Activated T-cell treated with anti-CD3 and anti-CD28 coated beads, Interleukin-2, amount 50 U/mL, for 72 hours (primary cell): ENCODE measurements at regions not wholly inside any gene's neighbourhood (a gene's known extent, or its start where the extent isn't known, plus 50 kb on each side); places are given as distances from the start of the nearest gene placed in this dataset.
"Not testable (repeated sequence)": the region's sequence is repeated elsewhere in the genome, so short reads cannot be mapped to it uniquely, and the experiment has no call there.

Experiments
- ATAC-seq, 2 donors: fragments of 150-1000 bp; cut with Tn5 transposase; replicated peaks in 1 of 2; 2 replicates each; pipeline ENCODE4 v1.10.0; 2021; ENCODE audit warnings: moderate library complexity in 2 of 2, mild to moderate bottlenecking in 1 of 2
- DNase-seq, 2 donors: peaks; one replicate each; pipeline ENCODE4 v3.0.0; 2021 to 2022; ENCODE audit warnings: mixed read lengths in 1 of 2
- H3K27ac Mint-ChIP-seq: one replicate; pipeline ENCODE4 v1.8.0; 2022; ENCODE audit warnings: mild to moderate bottlenecking, moderate library complexity, mixed read lengths
- H3K27me3 Mint-ChIP-seq: one replicate; pipeline ENCODE4 v1.8.0; 2022; ENCODE audit warnings: low read depth, mixed read lengths
- H3K36me3 Mint-ChIP-seq, 2 donors: one replicate each; pipeline ENCODE4 v1.8.0; 2022; ENCODE audit warnings: mixed read lengths in 2 of 2, mild to moderate bottlenecking in 1 of 2; ENCODE audit not compliant: insufficient read depth in 2 of 2
- H3K4me1 Mint-ChIP-seq: one replicate; pipeline ENCODE4 v1.8.0; 2022; ENCODE audit warnings: low read depth, mixed read lengths
- H3K4me3 Mint-ChIP-seq, 2 donors: one replicate each; pipeline ENCODE4 v1.8.0; 2022; ENCODE audit warnings: mild to moderate bottlenecking in 2 of 2, mixed read lengths in 2 of 2, moderate library complexity in 2 of 2
- H3K9me3 Mint-ChIP-seq, 2 donors: one replicate each; pipeline ENCODE4 v1.8.0; 2022; ENCODE audit warnings: mixed read lengths in 2 of 2

DNA sequence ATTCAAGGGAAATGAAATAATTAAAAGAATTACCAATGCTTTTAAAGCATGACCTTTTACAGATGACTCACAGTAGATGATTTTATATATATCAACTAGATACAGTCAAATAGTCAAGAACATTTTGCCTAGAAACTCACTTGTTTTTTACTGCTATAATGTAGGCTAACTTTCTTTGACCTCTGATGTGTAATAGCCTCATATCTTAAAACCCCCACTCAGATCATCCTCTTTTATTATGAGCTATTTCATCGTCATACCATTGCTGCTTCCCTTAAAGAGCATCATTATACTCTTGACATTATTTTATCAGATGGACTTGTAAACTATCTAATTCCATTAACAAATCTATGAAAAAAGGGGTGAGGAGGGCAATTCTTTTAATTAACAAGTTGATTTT is 355.9 kb upstream of the AGA start:
- no peak overlapping the region for H3K4me3 Mint-ChIP-seq
- no peaks in the 10 kb centered on the region for H3K36me3 Mint-ChIP-seq
- H3K4me1 Mint-ChIP-seq, result no peaks in the 10 kb centered on the region
- DNase-seq (no peak), ATAC-seq (no peak)
- H3K27ac Mint-ChIP-seq, result no peak overlapping the region
- H3K9me3 Mint-ChIP-seq, result no peaks in the 10 kb centered on the region
- H3K27me3 Mint-ChIP-seq, result no peaks in the 10 kb centered on the region

DNA sequence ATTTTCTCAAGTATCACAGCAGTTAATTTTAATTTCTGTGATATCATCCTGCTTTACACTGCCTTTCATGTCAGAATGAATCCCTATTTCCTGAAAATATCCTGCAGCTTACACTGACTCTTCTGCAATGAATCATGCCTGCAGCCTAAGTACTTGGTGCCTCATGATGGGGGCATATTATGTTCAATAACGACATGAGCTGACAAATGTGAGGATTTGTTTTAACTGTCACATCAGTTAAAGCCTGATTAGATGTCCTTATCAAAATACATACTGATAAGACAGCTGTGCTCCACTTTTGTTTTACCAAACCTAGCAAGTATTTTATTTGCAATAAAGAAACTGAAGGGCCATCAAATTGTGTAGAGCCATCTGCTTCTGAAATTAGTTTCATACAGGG is 359.9 kb upstream of the AGA start:
- no peak for DNase-seq
- Mint-ChIP-seq H3K36me3 (no peaks in the 10 kb centered on the region), H3K4me3 (no peak overlapping the region), H3K4me1 (no peaks in the 10 kb centered on the region), H3K27me3 (no peaks in the 10 kb centered on the region), H3K9me3 (no peaks in the 10 kb centered on the region), H3K27ac (no peak overlapping the region)
- ATAC-seq, result no peak

DNA sequence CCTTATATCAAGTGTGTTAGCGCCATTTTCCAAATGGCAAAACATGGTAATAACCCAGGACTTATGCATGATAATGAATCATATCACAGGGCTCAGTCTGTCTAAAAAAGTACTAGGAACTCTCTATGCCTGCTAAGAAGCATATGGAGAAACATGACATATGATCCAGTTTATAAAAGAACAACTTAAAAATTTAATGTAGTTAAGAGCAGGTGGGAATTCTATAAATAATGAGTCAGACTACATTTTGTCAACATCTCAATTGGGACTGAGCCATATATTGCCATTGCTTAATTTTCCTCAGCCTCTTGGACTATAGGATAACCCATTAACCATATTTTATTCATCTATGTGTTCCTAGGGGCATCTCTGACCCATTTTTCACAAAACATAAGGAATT is 360.4 kb upstream of the AGA start:
- no peak overlapping the region for H3K4me3 Mint-ChIP-seq
- no peaks in the 10 kb centered on the region for H3K4me1 Mint-ChIP-seq
- no peaks in the 10 kb centered on the region for H3K36me3 Mint-ChIP-seq
- no peaks in the 10 kb centered on the region for H3K9me3 Mint-ChIP-seq
- H3K27me3 Mint-ChIP-seq, result no peaks in the 10 kb centered on the region
- ATAC-seq (no peak), DNase-seq (no peak)
- H3K27ac Mint-ChIP-seq, result no peak overlapping the region

DNA sequence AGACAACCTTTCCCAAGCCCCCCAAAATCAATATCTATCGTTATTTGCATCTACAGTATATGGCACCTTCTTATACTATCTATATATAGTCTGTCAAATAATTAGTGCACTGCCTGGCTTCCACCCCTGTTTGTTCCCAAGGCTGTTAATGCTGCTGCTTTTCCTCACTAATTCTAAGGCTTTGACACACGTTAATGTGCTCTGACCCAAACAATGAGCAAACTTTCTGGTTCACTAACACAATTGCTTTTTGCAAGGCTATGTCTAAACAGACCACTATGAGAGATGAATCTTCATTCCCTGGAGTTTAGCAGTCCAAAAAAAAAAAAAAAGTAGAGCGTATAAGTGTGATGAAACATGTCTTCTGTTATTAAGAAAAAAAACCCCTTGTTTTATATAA is 360.9 kb upstream of the AGA start:
- Mint-ChIP-seq H3K4me3 (no peak overlapping the region), H3K27ac (no peak overlapping the region), H3K4me1 (no peaks in the 10 kb centered on the region), H3K9me3 (no peaks in the 10 kb centered on the region), H3K27me3 (no peaks in the 10 kb centered on the region), H3K36me3 (no peaks in the 10 kb centered on the region)
- ATAC-seq (no peak), DNase-seq (no peak)

DNA sequence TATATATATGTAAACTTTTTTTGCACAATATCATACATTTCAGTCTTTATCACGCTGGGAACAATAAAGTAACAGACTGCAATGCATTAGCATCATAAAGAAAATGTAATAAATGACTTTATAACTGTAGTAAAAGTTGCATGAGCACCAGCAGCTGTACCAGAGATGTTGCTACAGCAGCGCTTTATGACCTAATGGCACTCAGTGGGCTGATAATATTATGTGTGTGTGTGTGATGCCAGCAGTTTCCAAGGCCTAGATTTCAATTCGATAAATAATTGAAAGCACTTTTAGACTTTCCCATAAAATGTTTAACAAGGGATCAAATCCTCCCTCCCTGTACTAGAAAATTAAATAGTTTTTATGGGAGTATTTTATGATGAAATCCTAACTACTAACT is 367.6 kb upstream of the AGA start:
- Mint-ChIP-seq H3K4me3 (no peak overlapping the region), H3K4me1 (no peaks in the 10 kb centered on the region), H3K27me3 (peaks cover 10% of the 10 kb centered on the region), H3K27ac (no peak overlapping the region), H3K36me3 (no peaks in the 10 kb centered on the region), H3K9me3 (no peaks in the 10 kb centered on the region)
- ATAC-seq (no peak), DNase-seq (no peak)

DNA sequence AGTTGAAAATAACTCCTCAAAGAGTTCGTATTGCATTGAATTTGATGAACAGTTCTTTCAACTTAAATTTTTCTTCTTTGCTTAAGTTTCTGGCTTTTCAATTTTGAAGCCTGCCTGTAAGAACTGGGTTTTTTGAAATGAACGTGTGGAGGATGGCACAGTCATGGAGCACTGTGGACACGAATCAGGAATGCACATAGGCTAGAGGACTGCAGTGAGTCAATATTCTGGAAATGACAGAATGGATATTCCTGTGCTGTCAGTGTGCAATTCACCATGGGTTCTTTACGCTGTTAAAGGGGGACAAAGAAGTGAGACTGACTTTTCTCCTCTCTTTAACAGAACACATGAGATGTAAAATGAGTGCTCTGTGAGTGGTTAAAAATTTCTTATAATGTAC is 368.0 kb upstream of the AGA start:
- Mint-ChIP-seq H3K4me3 (no peak overlapping the region), H3K27ac (no peak overlapping the region), H3K9me3 (no peaks in the 10 kb centered on the region), H3K4me1 (no peaks in the 10 kb centered on the region), H3K36me3 (no peaks in the 10 kb centered on the region), H3K27me3 (peaks cover 10% of the 10 kb centered on the region)
- ATAC-seq (no peak), DNase-seq (no peak)

DNA sequence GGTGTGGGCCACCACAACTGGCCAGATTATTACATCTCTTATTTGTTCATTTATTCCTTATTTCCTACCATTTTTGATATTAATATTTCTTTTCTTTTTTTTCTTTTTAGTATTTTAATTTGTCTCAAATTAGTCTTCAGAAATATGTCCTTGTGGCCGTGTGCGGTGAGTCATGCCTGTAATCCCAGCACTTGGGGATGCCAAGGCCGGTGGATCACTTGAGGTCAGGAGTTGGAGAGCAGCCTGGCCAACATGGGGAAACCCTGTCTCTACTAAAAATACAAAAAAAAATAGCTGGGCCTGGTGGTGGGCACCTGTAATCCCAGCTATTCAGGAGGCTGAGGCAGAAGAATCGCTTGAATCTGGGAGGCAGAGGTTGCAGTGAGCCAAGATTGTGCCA is 376.2 kb upstream of the AGA start:
- H3K4me3 Mint-ChIP-seq, H3K36me3 Mint-ChIP-seq, H3K9me3 Mint-ChIP-seq, ATAC-seq, H3K27me3 Mint-ChIP-seq, H3K4me1 Mint-ChIP-seq, DNase-seq, H3K27ac Mint-ChIP-seq: not testable (repeated sequence)

DNA sequence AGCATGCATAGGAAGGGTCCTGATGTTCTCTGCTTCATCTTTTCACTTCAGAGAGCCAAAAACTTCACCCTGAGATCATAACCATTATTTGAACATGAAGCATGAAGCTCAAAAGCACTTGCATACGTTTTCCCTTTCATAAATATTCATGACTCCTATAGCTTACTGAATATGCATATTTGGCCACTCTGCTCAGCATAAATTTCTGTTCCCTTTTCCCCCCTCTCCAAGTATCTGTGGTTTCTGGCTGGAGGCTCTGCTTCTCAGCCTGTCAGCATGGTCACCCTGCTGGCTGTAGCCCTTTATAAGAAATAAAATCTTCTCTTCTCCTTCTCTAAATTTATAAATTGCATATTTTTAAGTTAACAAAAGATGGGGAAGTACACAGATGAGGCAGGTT is 384.7 kb upstream of the AGA start:
- H3K27ac Mint-ChIP-seq, result no peak overlapping the region
- no peaks in the 10 kb centered on the region for H3K36me3 Mint-ChIP-seq
- H3K4me1 Mint-ChIP-seq, result no peaks in the 10 kb centered on the region
- H3K9me3 Mint-ChIP-seq, result peaks cover 0 to 3% of the 10 kb centered on the region in 2 donors
- DNase-seq (no peak), ATAC-seq (no peak)
- H3K27me3 Mint-ChIP-seq, result no peaks in the 10 kb centered on the region
- no peak overlapping the region for H3K4me3 Mint-ChIP-seq

DNA sequence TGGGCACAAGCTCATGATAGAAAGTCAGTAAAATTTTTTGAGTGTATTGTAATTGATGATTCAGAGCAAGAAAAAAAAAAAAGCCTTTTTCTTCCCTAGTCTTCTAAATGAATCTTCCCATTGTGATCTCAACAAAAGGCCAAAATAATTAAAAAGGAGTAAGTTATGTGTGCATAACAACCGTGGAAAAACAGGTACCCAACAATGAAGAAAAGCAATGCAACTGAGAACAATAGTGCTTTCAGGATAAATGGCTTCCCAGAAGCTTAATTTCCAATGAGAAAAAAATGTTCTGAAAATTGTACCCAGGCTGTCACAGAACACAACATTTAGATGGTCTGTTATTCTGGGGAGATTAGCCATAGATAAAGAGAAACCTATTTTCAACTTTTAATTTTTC is 399.0 kb upstream of the AGA start:
- Mint-ChIP-seq H3K27me3 (no peaks in the 10 kb centered on the region), H3K9me3 (no peaks in the 10 kb centered on the region), H3K27ac (no peak overlapping the region), H3K36me3 (no peaks in the 10 kb centered on the region), H3K4me3 (no peak overlapping the region), H3K4me1 (no peaks in the 10 kb centered on the region)
- DNase-seq (no peak), ATAC-seq (no peak)

DNA sequence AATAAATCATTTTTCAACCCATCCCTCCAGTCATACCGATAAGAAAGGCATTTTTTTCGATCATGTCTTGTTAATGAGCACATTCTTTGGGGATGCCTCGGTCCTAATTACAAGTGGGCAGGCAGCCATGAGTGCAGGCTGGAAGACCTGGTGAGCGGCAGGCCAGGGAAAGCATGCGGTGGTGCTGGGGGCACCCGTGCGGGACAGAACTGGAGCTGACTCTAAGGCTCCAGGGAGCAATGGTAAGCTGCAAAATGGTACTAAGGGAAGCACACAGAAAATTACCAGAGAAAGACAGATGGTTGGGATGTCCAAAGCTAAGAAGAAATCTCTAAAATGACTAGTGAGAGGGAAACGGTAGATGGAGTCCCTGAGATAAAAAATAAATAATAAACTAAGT is 411.0 kb upstream of the AGA start:
- no peaks in the 10 kb centered on the region for H3K36me3 Mint-ChIP-seq
- ATAC-seq, result no peak
- H3K4me1 Mint-ChIP-seq, result no peaks in the 10 kb centered on the region
- no peak overlapping the region for H3K4me3 Mint-ChIP-seq
- no peak overlapping the region for H3K27ac Mint-ChIP-seq
- no peaks in the 10 kb centered on the region for H3K27me3 Mint-ChIP-seq
- H3K9me3 Mint-ChIP-seq, result peaks cover 2 to 3% of the 10 kb centered on the region in 2 donors
- no peak for DNase-seq

DNA sequence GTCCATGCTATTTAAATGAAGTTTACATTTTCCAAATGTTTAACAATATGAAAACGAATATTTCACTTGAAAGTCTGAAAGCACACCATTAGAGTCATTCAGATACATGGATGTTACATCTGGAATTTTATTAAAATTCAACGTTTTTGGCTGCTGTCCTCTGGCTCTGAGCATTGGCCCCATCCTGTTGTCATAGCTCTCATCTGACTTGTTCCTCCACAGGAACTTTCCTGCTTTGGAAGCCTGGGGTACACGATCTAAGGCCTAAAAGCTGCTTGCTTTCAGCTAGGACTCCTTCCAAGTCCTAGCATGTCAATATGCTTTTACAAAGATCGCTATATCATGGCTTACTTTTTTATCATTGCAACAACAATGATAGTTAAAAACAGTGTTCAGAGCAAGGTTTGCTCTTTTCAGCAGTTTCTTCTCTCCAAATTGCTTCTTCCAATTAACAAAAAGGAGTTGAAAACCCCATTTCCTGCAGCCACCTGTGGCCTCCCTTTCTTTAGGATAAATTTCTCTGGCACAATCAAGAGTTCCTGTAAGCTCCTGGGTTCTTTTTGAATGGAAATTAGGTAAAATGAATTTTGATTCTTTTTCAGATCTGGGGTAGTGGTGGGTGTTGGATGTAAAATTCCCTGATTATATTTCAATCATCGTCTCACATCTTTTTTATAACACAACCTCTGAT is 413.4 kb upstream of the AGA start:
- no peaks in the 10 kb centered on the region for H3K27me3 Mint-ChIP-seq

DNA sequence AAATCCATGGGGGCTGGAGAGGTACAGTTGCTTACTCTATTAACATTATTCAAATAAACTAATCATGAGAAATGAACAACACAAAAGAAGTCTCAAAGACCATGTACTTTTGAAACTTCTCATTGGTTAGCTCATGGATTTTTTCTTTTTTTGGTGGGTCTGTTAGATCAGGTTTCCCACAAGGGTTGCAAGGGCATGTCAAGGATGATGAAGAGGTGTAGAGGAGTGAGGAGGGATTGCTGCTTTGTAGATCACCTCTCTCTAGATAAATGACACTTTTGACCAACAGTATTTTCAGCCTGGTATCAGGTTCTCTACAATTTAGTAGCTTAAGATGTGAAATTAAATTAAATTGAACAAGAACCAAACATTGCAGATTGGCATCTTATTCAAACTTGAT is 417.9 kb upstream of the AGA start:
- ATAC-seq (no peak), DNase-seq (no peak)
- Mint-ChIP-seq H3K4me1 (no peaks in the 10 kb centered on the region), H3K27ac (no peak overlapping the region), H3K27me3 (no peaks in the 10 kb centered on the region), H3K4me3 (no peak overlapping the region), H3K9me3 (peaks cover 2% of the 10 kb centered on the region in 2 donors), H3K36me3 (no peaks in the 10 kb centered on the region)

More for the DNA sequence above, 413.4 kb upstream of the AGA start:
- no peaks in the 10 kb centered on the region for H3K36me3 Mint-ChIP-seq
- no peak overlapping the region for H3K27ac Mint-ChIP-seq
- peaks cover 0 to 2% of the 10 kb centered on the region in 2 donors for H3K9me3 Mint-ChIP-seq
- no peak for DNase-seq
- no peaks in the 10 kb centered on the region for H3K4me1 Mint-ChIP-seq
- H3K4me3 Mint-ChIP-seq, result no peak overlapping the region
- ATAC-seq, result no peak

DNA sequence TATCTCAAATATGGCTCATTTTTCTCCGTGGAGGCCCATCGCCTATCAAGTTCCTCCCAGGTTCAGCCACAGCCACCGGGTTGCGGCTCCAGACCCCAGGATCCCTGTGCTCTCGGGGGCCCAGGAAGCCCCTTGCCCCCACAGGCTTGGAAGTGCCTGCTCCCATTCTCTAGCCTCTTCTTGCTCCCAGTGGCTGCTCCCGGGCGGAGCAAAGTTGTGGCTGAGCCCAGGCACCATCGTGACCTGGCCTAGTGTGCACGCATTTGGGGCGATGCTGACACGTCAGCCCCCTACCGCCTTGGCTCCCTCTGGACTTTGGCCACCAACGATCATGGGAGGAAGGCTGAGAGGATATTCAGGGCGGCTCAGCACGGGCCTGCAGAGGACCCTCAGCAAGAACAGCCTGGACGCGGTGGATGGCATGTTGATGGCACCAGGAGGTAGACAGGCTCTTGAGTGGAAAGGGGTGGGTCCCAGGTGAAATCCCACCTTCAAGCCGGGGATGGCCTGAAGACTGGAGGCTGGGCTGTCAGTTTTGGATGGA is 419.4 kb upstream of the AGA start:
- DNase-seq (no peak), ATAC-seq (no peak)
- Mint-ChIP-seq H3K4me3 (no peak overlapping the region), H3K9me3 (peaks cover 2 to 9% of the 10 kb centered on the region in 2 donors), H3K36me3 (no peaks in the 10 kb centered on the region), H3K27me3 (no peaks in the 10 kb centered on the region), H3K27ac (no peak overlapping the region), H3K4me1 (no peaks in the 10 kb centered on the region)

DNA sequence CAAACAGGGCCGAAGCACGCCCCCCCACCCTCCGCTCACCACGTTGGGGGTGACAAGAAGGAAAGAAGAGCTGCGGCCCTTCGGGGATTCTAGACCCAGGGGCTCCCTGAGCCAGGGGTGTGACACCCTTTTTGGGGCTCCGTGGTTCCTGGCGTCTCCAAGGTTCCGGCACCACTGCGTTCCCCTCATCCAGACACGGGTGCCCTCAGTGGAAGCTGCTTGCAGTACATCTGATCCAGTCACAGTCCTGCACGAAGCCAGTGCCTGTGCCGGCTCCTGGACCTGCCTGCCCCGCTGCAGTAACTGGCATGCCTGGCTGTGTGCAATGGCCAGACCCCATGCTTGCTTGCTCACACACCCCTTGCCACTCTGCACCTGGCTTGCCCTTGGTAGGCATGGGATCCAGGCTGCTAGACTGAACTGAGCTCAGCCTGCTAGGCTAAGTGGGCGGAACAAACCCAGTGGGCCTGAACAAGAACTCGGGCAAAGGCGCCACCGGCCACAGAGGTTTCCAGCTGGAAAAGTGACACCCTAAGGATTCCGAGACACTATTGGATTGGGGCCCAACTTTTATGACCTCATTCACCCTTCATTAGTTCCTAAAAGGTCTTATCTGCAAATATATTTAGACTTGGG is 420.4 kb upstream of the AGA start:
- no peak for ATAC-seq
- no peak overlapping the region for H3K4me3 Mint-ChIP-seq

More for the DNA sequence above, 420.4 kb upstream of the AGA start:
- Mint-ChIP-seq H3K9me3 (peaks cover 0 to 9% of the 10 kb centered on the region in 2 donors), H3K36me3 (no peaks in the 10 kb centered on the region), H3K27ac (no peak overlapping the region), H3K27me3 (no peaks in the 10 kb centered on the region), H3K4me1 (no peaks in the 10 kb centered on the region)
- DNase-seq, result no peak
